ENCODE measurements at regions not wholly inside any gene's neighbourhood (a gene's known extent, or its start where the extent isn't known, plus 50 kb on each side); places are given as distances from the start of the nearest gene placed in this dataset.

DNA sequence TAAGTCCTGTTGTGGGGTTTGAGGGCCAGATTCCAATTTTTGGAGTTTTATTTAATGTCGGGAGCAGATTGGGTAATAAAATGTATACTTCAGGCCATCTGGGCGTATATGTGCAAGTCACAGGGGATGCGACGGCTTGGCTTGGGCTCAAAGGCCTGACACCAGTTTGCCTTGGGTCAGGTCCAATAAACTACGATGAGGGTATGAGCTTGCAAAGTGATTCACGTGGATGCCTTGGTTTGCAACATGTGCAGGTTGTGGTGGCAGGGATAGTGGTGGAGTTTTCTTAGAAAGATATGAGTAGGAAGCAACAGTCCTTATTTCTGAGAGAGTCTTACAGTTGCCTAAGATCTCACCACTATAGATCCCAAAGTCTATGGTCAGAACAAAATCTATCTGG, 157.0 kb upstream of the CDH11 start:
- TF ChIP-seq, protein P1, sequence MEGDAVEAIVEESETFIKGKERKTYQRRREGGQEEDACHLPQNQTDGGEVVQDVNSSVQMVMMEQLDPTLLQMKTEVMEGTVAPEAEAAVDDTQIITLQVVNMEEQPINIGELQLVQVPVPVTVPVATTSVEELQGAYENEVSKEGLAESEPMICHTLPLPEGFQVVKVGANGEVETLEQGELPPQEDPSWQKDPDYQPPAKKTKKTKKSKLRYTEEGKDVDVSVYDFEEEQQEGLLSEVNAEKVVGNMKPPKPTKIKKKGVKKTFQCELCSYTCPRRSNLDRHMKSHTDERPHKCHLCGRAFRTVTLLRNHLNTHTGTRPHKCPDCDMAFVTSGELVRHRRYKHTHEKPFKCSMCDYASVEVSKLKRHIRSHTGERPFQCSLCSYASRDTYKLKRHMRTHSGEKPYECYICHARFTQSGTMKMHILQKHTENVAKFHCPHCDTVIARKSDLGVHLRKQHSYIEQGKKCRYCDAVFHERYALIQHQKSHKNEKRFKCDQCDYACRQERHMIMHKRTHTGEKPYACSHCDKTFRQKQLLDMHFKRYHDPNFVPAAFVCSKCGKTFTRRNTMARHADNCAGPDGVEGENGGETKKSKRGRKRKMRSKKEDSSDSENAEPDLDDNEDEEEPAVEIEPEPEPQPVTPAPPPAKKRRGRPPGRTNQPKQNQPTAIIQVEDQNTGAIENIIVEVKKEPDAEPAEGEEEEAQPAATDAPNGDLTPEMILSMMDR (IDR thresholded peaks at IDR 0.05; ENCODE audit: low read depth, low read length, poor library complexity, severe bottlenecking), result no peak
- TF ChIP-seq EZH2phosphoT487 (IDR thresholded peaks at IDR 0.05; ENCODE audit: borderline replicate concordance, low read length), result no peak

Data from DOHH2 (cell line).